IMR-90 (cell line): ENCODE measurements at regions not wholly inside any gene's neighbourhood (a gene's known extent, or its start where the extent isn't known, plus 50 kb on each side); places are given as distances from the start of the nearest gene placed in this dataset.

Experiments used
- BHLHE40 ChIP-seq: fragments of 150-350 bp; IDR thresholded peaks from 2 replicates; pipeline ENCODE4 v1.6.1; 2016; ENCODE audit warnings: mild to moderate bottlenecking, low read depth, low read length
- CEBPB ChIP-seq: IDR thresholded peaks from 2 replicates; pipeline ENCODE4 v1.6.1; 2012; ENCODE audit warnings: low read depth, low read length, improper control_type of control experiment
- FOS ChIP-seq: fragments of 150-350 bp; IDR thresholded peaks from 2 replicates; pipeline ENCODE4 v1.6.1; 2016; ENCODE audit warnings: low read depth, low read length
- MAFK ChIP-seq: IDR thresholded peaks from 2 replicates; pipeline ENCODE4 v1.6.1; 2012; ENCODE audit warnings: low read depth, low read length, improper control_type of control experiment
- MAZ ChIP-seq: IDR thresholded peaks from 2 replicates; pipeline ENCODE4 v1.6.1; 2012; ENCODE audit warnings: low read depth, mild to moderate bottlenecking, low read length, improper control_type of control experiment, moderate library complexity, borderline replicate concordance
- NFE2L2 ChIP-seq: fragments of 150-350 bp; IDR thresholded peaks from 2 replicates; pipeline ENCODE4 v1.6.1; 2016; ENCODE audit warnings: low read depth, mild to moderate bottlenecking, low read length
- POLR2A ChIP-seq: IDR thresholded peaks from 2 replicates; pipeline ENCODE4 v1.6.1; 2012; ENCODE audit warnings: mild to moderate bottlenecking, low read depth, low read length
- RCOR1 ChIP-seq: IDR thresholded peaks from 2 replicates; pipeline ENCODE4 v1.6.1; 2012; ENCODE audit warnings: mild to moderate bottlenecking, low read length, improper control_type of control experiment; ENCODE audit not compliant: insufficient replicate concordance
- SMC3 ChIP-seq: fragments of 150-350 bp; IDR thresholded peaks from 2 replicates; pipeline ENCODE4 v1.6.1; 2016; ENCODE audit warnings: low read depth, mild to moderate bottlenecking, antibody characterized with exemption, low read length, moderate library complexity
- TF ChIP-seq, protein P1 (sequence below): conservative IDR thresholded peaks from 2 replicates; pipeline ENCODE4 v1.5.1; 2012; ENCODE audit warnings: mild to moderate bottlenecking, low read depth, low read length, improper control_type of control experiment
- TF ChIP-seq, protein P2 (sequence below): fragments of 150-350 bp; IDR thresholded peaks from 2 replicates; pipeline ENCODE4 v1.6.1; 2017; ENCODE audit warnings: mild to moderate bottlenecking, antibody characterized with exemption, low read length, low read depth

DNA sequence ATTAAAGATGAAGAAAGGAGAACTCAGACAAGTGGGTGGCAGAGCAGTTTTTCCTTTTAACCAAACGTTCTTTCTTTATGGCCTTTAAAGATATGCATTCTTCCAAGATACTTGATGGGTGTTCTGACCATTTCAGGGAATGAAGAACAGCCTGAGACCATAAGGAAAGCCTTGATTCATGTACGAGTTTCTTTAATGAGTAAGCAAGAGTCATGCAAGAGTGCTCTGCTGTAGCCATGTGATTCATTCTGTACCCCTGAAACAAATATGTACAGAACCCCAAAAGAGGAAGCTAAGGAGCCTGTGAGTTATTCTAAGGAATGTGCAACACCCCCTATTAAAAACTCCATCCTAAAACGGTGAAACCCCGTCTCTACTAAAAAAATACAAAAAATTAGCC is 372.8 kb downstream of the MTX2 start:
- TF ChIP-seq, protein P1, sequence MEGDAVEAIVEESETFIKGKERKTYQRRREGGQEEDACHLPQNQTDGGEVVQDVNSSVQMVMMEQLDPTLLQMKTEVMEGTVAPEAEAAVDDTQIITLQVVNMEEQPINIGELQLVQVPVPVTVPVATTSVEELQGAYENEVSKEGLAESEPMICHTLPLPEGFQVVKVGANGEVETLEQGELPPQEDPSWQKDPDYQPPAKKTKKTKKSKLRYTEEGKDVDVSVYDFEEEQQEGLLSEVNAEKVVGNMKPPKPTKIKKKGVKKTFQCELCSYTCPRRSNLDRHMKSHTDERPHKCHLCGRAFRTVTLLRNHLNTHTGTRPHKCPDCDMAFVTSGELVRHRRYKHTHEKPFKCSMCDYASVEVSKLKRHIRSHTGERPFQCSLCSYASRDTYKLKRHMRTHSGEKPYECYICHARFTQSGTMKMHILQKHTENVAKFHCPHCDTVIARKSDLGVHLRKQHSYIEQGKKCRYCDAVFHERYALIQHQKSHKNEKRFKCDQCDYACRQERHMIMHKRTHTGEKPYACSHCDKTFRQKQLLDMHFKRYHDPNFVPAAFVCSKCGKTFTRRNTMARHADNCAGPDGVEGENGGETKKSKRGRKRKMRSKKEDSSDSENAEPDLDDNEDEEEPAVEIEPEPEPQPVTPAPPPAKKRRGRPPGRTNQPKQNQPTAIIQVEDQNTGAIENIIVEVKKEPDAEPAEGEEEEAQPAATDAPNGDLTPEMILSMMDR, result no peak
- TF ChIP-seq, protein P2, sequence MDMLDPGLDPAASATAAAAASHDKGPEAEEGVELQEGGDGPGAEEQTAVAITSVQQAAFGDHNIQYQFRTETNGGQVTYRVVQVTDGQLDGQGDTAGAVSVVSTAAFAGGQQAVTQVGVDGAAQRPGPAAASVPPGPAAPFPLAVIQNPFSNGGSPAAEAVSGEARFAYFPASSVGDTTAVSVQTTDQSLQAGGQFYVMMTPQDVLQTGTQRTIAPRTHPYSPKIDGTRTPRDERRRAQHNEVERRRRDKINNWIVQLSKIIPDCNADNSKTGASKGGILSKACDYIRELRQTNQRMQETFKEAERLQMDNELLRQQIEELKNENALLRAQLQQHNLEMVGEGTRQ, result no peak
- no peak for TF ChIP-seq POLR2A
- no peak for TF ChIP-seq MAZ
- TF ChIP-seq CEBPB, result no peak
- TF ChIP-seq SMC3, result no peak
- TF ChIP-seq RCOR1, result no peak
- TF ChIP-seq MAFK, result no peak
- TF ChIP-seq FOS, result no peak
- TF ChIP-seq NFE2L2, result no peak
- TF ChIP-seq BHLHE40, result no peak
